GM12878 (cell line): ENCODE measurements at regions not wholly inside any gene's neighbourhood (a gene's known extent, or its start where the extent isn't known, plus 50 kb on each side); places are given as distances from the start of the nearest gene placed in this dataset.

Experiments used
- ATAC-seq: fragments of 200-7000 bp; cut with Tn5 transposase; 3 replicates; pipeline ENCODE4 v1.9.1; 2020; ENCODE audit warnings: mild to moderate bottlenecking, moderate library complexity
- BruUV-seq: library from RNA; stranded (reverse); fragments of 400-500 nt; replicated peaks from 2 replicates; lab custom pipeline; 2021; lab: Mats Ljungman, UMichigan
- CTCF ChIA-PET: fragments of 300-600 bp; sonication (Branson Sonifier 250); formaldehyde crosslinking; extraction: SDS; loops from one replicate; lab custom pipeline; 2021; ENCODE audit warnings: inconsistent platforms; lab: Yijun Ruan, JAX
- POLR2A ChIA-PET: fragments of 350-600 bp; formaldehyde crosslinking; extraction: SDS; loops from one replicate; lab custom pipeline; 2021; ENCODE audit warnings: inconsistent platforms; lab: Charles Lee
- RAD21 ChIA-PET: fragments of 300-600 bp; sonication (Branson Sonifier 250); formaldehyde crosslinking; loops from one replicate; lab custom pipeline; 2023; ENCODE audit warnings: antibody characterized with exemption; ENCODE audit not compliant: unreplicated experiment; lab: Charles Lee
- SMC1A ChIA-PET: fragments of 300-600 bp; sonication (Branson Sonifier 250); formaldehyde crosslinking; loops from one replicate; lab custom pipeline; 2023; ENCODE audit not compliant: unreplicated experiment, uncharacterized antibody; lab: Charles Lee
- DNase-seq: peaks from one replicate; pipeline ENCODE4 v3.0.0-alpha.2; 2011; ENCODE audit warnings: low read depth, low spot score
- FAIRE-seq: peaks from 3 replicates; lab custom pipeline; 2011; peaks lifted over from hg19 to GRCh38; lab: Jason Lieb, UNC
- H2AFZ ChIP-seq: 2 replicates; pipeline ENCODE4 v1.6.0; 2011; ENCODE audit warnings: low read depth, low read length, control low read depth; ENCODE audit not compliant: control insufficient read depth
- H3K27ac ChIP-seq: 2 replicates; pipeline ENCODE4 v1.5.1; 2011; ENCODE audit warnings: control low read depth; ENCODE audit not compliant: control insufficient read depth, insufficient read depth
- H3K27me3 ChIP-seq, 2 experiments: replicated peaks in 1 of 2; 2 replicates each; pipeline versions ENCODE4 v1.6.0 to v1.6.1; 2011; ENCODE audit warnings: low read length in 1 of 2; ENCODE audit not compliant: control insufficient read depth in 2 of 2, insufficient read depth in 2 of 2
- H3K36me3 ChIP-seq, 2 experiments: 2 replicates each; pipeline ENCODE4 v1.5.1; 2011; ENCODE audit warnings: low read length in 1 of 2; ENCODE audit not compliant: control insufficient read depth in 2 of 2, insufficient read depth in 2 of 2
- H3K4me1 ChIP-seq: 2 replicates; pipeline ENCODE4 v1.6.1; 2011; ENCODE audit warnings: mild to moderate bottlenecking, low read length, moderate library complexity, mixed read lengths; ENCODE audit not compliant: control insufficient read depth, insufficient read depth
- H3K4me2 ChIP-seq: 2 replicates; pipeline ENCODE4 v1.6.0; 2011; ENCODE audit warnings: control low read depth; ENCODE audit not compliant: control insufficient read depth, insufficient read depth
- H3K4me3 ChIP-seq: fragments of 200-600 bp; sonication (generic); 2 replicates; pipeline ENCODE4 v1.5.1; 2016
- H3K79me2 ChIP-seq: 2 replicates; pipeline ENCODE4 v1.6.0; 2011; ENCODE audit warnings: low read length; ENCODE audit not compliant: control insufficient read depth, insufficient read depth
- H3K9ac ChIP-seq: 2 replicates; pipeline ENCODE4 v1.8.0; 2011; ENCODE audit warnings: low read length, control low read depth, mixed read lengths; ENCODE audit not compliant: control insufficient read depth, insufficient read depth
- H3K9me3 ChIP-seq: replicated peaks from 3 replicates; pipeline ENCODE4 v1.5.1; 2011; ENCODE audit warnings: mild to moderate bottlenecking, low read length; ENCODE audit not compliant: control insufficient read depth, insufficient read depth
- H4K20me1 ChIP-seq: 2 replicates; pipeline ENCODE4 v1.6.0; 2011; ENCODE audit not compliant: control insufficient read depth, insufficient read depth
- ATF3 ChIP-seq: IDR thresholded peaks from 2 replicates; pipeline ENCODE4 v1.6.1; 2011; ENCODE audit warnings: low read depth, mild to moderate bottlenecking, low read length, moderate library complexity, borderline replicate concordance; ENCODE audit errors: extremely low read depth
- CEBPZ ChIP-seq: fragments of 150-350 bp; IDR thresholded peaks from 2 replicates; pipeline ENCODE4 v1.6.1; 2016; ENCODE audit warnings: low read depth, low read length
- FOXK2 ChIP-seq: fragments of 450-650 bp; IDR thresholded peaks from 2 replicates; pipeline ENCODE4 v1.6.1; 2017; ENCODE audit warnings: mild to moderate bottlenecking, moderate library complexity
- HSF1 ChIP-seq: fragments of 150-350 bp; IDR thresholded peaks from 2 replicates; pipeline ENCODE4 v1.6.1; 2014; ENCODE audit warnings: mild to moderate bottlenecking, low read depth, low read length
- SPI1 ChIP-seq: IDR thresholded peaks from 2 replicates; pipeline ENCODE4 v1.6.1; 2011; ENCODE audit warnings: low read depth, mild to moderate bottlenecking, low read length, moderate library complexity, borderline replicate concordance; ENCODE audit not compliant: insufficient read depth
- SRF ChIP-seq, 2 experiments: IDR thresholded peaks; 2 replicates each; pipeline ENCODE4 v1.6.1; 2011; ENCODE audit warnings: low read depth in 2 of 2, low read length in 2 of 2, mild to moderate bottlenecking in 1 of 2, moderate library complexity in 1 of 2
- WRNIP1 ChIP-seq: IDR thresholded peaks from 2 replicates; pipeline ENCODE4 v1.6.1; 2011; ENCODE audit warnings: low read depth, low read length, improper control_type of control experiment, borderline replicate concordance
- ZBTB11 ChIP-seq: fragments of 450-650 bp; formaldehyde crosslinking; IDR thresholded peaks from 2 replicates; pipeline ENCODE4 v1.5.0; 2022; ENCODE audit warnings: mild to moderate bottlenecking, missing genetic modification characterization
- ZBTB4 ChIP-seq: fragments of 450-650 bp; formaldehyde crosslinking; IDR thresholded peaks from 2 replicates; pipeline ENCODE4 v1.4.0; 2022; ENCODE audit warnings: mild to moderate bottlenecking, moderate library complexity
- WGBS: methylation state at CpG from one replicate; pipeline ENCODE4 v1.1.6; 2016; ENCODE audit warnings: low lambda C conversion rate; ENCODE audit not compliant: insufficient replicate concordance, insufficient coverage; ENCODE audit errors: missing lambda C conversion rate; 5-methylcytosine and 5-hydroxymethylcytosine counted together
- in situ Hi-C: fragments of 300-500 bp; cut with MboI; formaldehyde crosslinking; loops from 9 replicates; pipeline ENCODE4 v1.14.3; 2018; ENCODE audit warnings: mixed read lengths
- intact Hi-C: fragments of 100-400 bp; cut with micrococcal nuclease; formaldehyde crosslinking; loops from one replicate; pipeline ENCODE4 v1.14.2; 2022; ENCODE audit not compliant: unreplicated experiment

GRCh38 chr21:20642681-20643080 is 355.5 kb upstream of the NCAM2 start:
- Histone ChIP-seq H3K27me3 (no peaks in the 10 kb centered on the region), H3K9me3 (no peaks in the 10 kb centered on the region; the same call in 2 of the 3 replicates), H2AFZ (no peak overlapping the region), H3K27ac (no peak overlapping the region), H3K9ac (no peak overlapping the region), H3K79me2 (no peaks in the 10 kb centered on the region), H3K4me2 (no peak overlapping the region), H3K36me3 (no peaks in the 10 kb centered on the region), H3K4me1 (no peaks in the 10 kb centered on the region), H4K20me1 (no peaks in the 10 kb centered on the region), H3K4me3 (no peak overlapping the region)
- ChIA-PET SMC1A (no interaction called here), POLR2A (no interaction called here), RAD21 (no interaction called here), CTCF (no interaction called here)
- no TSS peak for BruUV-seq
- in situ Hi-C loops (no loop called here), intact Hi-C loops (no loop called here)
- WGBS, result 30% methylated on average over 5 of the region's 5 CpGs
- ATAC-seq (no peak), FAIRE-seq (no peak), DNase-seq (no peak)
- no peak for TF ChIP-seq ATF3
- TF ChIP-seq WRNIP1, result no peak
- no peak for TF ChIP-seq HSF1
- no peak for TF ChIP-seq ZBTB4 (CRISPR knock-in tag)
- TF ChIP-seq CEBPZ, result no peak
- no peak for TF ChIP-seq SPI1
- no peak for TF ChIP-seq SRF (IDR thresholded peaks at IDR 0.05; ENCODE audit: low read depth in 2 of 2, low read length in 2 of 2)
- TF ChIP-seq ZBTB11 (CRISPR knock-in tag), result no peak
- TF ChIP-seq FOXK2, result no peak
